Liver (tissue), 8 donors: ENCODE measurements at regions not wholly inside any gene's neighbourhood (a gene's known extent, or its start where the extent isn't known, plus 50 kb on each side); places are given as distances from the start of the nearest gene placed in this dataset.

ENCODE experiments used
- DNase-seq: peaks from one replicate; pipeline ENCODE4 v3.0.0-alpha.2; 2017; ENCODE audit warnings: low spot score
- H3K27ac ChIP-seq, 2 donors: one replicate each; pipeline ENCODE4 v1.7.0; 2013; ENCODE audit warnings: inconsistent platforms in 2 of 2, low read length in 2 of 2, control low read depth in 1 of 2, low read depth in 1 of 2, mild to moderate bottlenecking in 1 of 2
- H3K27me3 ChIP-seq, 4 donors: one replicate each; pipeline versions ENCODE4 v1.6.1 to v1.7.0; 2013; ENCODE audit warnings: low read length in 3 of 4, inconsistent platforms in 1 of 4, mild to moderate bottlenecking in 1 of 4, moderate library complexity in 1 of 4; ENCODE audit not compliant: control insufficient read depth in 4 of 4, insufficient read depth in 4 of 4
- H3K36me3 ChIP-seq, 4 donors: one replicate each; pipeline versions ENCODE4 v1.6.1 to v1.7.0; 2013; ENCODE audit warnings: low read length in 3 of 4, mild to moderate bottlenecking in 3 of 4, low read depth in 1 of 4, moderate library complexity in 1 of 4; ENCODE audit not compliant: control insufficient read depth in 4 of 4, insufficient read depth in 3 of 4
- H3K4me1 ChIP-seq, 4 donors: one replicate each; pipeline versions ENCODE4 v1.6.1 to v1.7.0; 2013; ENCODE audit warnings: low read length in 3 of 4, mild to moderate bottlenecking in 3 of 4, moderate library complexity in 1 of 4; ENCODE audit not compliant: control insufficient read depth in 4 of 4, insufficient read depth in 4 of 4
- H3K4me3 ChIP-seq, 3 donors: one replicate each; pipeline versions ENCODE4 v1.6.1 to v1.7.0; 2013; ENCODE audit warnings: low read length in 3 of 3, control low read depth in 1 of 3, low read depth in 1 of 3, mild to moderate bottlenecking in 1 of 3
- H3K9ac ChIP-seq, 2 donors: one replicate each; pipeline ENCODE4 v1.7.0; 2013; ENCODE audit warnings: low read length in 2 of 2, mild to moderate bottlenecking in 2 of 2, moderate library complexity in 2 of 2, control low read depth in 1 of 2, low read depth in 1 of 2
- H3K9me3 ChIP-seq, 4 donors: one replicate each; pipeline versions ENCODE4 v1.6.1 to v1.7.0; 2013; ENCODE audit warnings: low read length in 3 of 4; ENCODE audit not compliant: control insufficient read depth in 4 of 4
- ATF3 ChIP-seq: IDR thresholded peaks from 2 replicates; pipeline ENCODE4 v1.6.1; 2016; ENCODE audit warnings: antibody characterized with exemption
- CTCF ChIP-seq: fragments of 150-350 bp; IDR thresholded peaks from 2 replicates; pipeline ENCODE4 v1.5.1; 2017; ENCODE audit warnings: improper control_type of control experiment, low read depth, low read length; ENCODE audit not compliant: missing input control
- EGR1 ChIP-seq, 2 donors: IDR thresholded peaks; 2 replicates each; pipeline ENCODE4 v1.6.1; 2016 to 2018; ENCODE audit warnings: antibody characterized with exemption in 2 of 2, low read depth in 2 of 2
- FOXA1 ChIP-seq: IDR thresholded peaks from 2 replicates; pipeline ENCODE4 v1.6.1; 2016; ENCODE audit warnings: antibody characterized with exemption
- FOXA2 ChIP-seq: IDR thresholded peaks from 2 replicates; pipeline ENCODE4 v1.6.1; 2016; ENCODE audit warnings: antibody characterized with exemption
- GABPA ChIP-seq, 2 donors: IDR thresholded peaks in 1 of 2; conservative IDR thresholded peaks in 1 of 2; 2 replicates each; pipeline ENCODE4 v1.6.1; 2016; ENCODE audit warnings: antibody characterized with exemption in 2 of 2, mild to moderate bottlenecking in 1 of 2, moderate library complexity in 1 of 2
- HNF4A ChIP-seq, 2 donors: conservative IDR thresholded peaks; 2 replicates each; pipeline ENCODE4 v1.6.1; 2016; ENCODE audit warnings: antibody characterized with exemption in 2 of 2, mild to moderate bottlenecking in 2 of 2
- HNF4G ChIP-seq: IDR thresholded peaks from 2 replicates; pipeline ENCODE4 v1.6.1; 2016; ENCODE audit warnings: antibody characterized with exemption
- JUND ChIP-seq, 2 donors: IDR thresholded peaks; 2 replicates each; pipeline ENCODE4 v1.6.1; 2016; ENCODE audit warnings: antibody characterized with exemption in 2 of 2
- NR2F2 ChIP-seq: IDR thresholded peaks from 2 replicates; pipeline ENCODE4 v1.6.1; 2016; ENCODE audit warnings: antibody characterized with exemption
- RAD21 ChIP-seq, 2 donors: IDR thresholded peaks; 2 replicates each; pipeline ENCODE4 v1.6.1; 2016; ENCODE audit warnings: antibody characterized with exemption in 2 of 2, mild to moderate bottlenecking in 2 of 2
- REST ChIP-seq: IDR thresholded peaks from 2 replicates; pipeline ENCODE4 v1.6.1; 2016; ENCODE audit warnings: antibody characterized with exemption, mild to moderate bottlenecking
- RXRA ChIP-seq, 2 donors: IDR thresholded peaks; 2 replicates each; pipeline ENCODE4 v1.6.1; 2017 to 2018; ENCODE audit warnings: antibody characterized with exemption in 2 of 2, mild to moderate bottlenecking in 1 of 2
- SP1 ChIP-seq: IDR thresholded peaks from 2 replicates; pipeline ENCODE4 v1.6.1; 2018; ENCODE audit warnings: antibody characterized with exemption, mild to moderate bottlenecking
- TAF1 ChIP-seq: conservative IDR thresholded peaks from 2 replicates; pipeline ENCODE4 v1.6.1; 2016; ENCODE audit warnings: antibody characterized with exemption, mild to moderate bottlenecking
- YY1 ChIP-seq: IDR thresholded peaks from 2 replicates; pipeline ENCODE4 v1.6.1; 2016; ENCODE audit warnings: antibody characterized with exemption, mild to moderate bottlenecking
- WGBS: extraction: QIAGEN DNeasy Blood & Tissue Kit; methylation state at CpG from one replicate; pipeline ENCODE4 v1.1.7; 2013; 5-methylcytosine and 5-hydroxymethylcytosine counted together
- TF ChIP-seq, protein P1 (sequence below): IDR thresholded peaks from 2 replicates; pipeline ENCODE4 v1.6.1; 2016; ENCODE audit warnings: antibody characterized with exemption
- TF ChIP-seq, protein P2 (sequence below): IDR thresholded peaks from 2 replicates; pipeline ENCODE4 v1.6.1; 2016; ENCODE audit warnings: antibody characterized with exemption
- donor health status: healthy.
- donor health status: healthy.
- donor health status: healthy.
- donor health status: healthy.
- donor health status: healthy.

GRCh38 chr7:17069146-17069545 is 187.4 kb upstream of the AGR3 start:
- WGBS, result 79% methylated on average over 4 of the region's 4 CpGs
- no peaks in the 10 kb centered on the region for H3K27me3 ChIP-seq
- DNase-seq, result no peak
- no peaks in the 10 kb centered on the region for H3K36me3 ChIP-seq
- H3K9ac ChIP-seq, result no peak overlapping the region
- no peaks in the 10 kb centered on the region for H3K9me3 ChIP-seq
- TF ChIP-seq SP1, result no peak
- no peak for TF ChIP-seq FOXA1
- TF ChIP-seq CTCF, result no peak
- TF ChIP-seq RAD21 (IDR thresholded peaks at IDR 0.05), result no peak
- H3K4me3 ChIP-seq, result no peak overlapping the region
- no peaks in the 10 kb centered on the region for H3K4me1 ChIP-seq
- H3K27ac ChIP-seq, result no peak overlapping the region

DNA sequence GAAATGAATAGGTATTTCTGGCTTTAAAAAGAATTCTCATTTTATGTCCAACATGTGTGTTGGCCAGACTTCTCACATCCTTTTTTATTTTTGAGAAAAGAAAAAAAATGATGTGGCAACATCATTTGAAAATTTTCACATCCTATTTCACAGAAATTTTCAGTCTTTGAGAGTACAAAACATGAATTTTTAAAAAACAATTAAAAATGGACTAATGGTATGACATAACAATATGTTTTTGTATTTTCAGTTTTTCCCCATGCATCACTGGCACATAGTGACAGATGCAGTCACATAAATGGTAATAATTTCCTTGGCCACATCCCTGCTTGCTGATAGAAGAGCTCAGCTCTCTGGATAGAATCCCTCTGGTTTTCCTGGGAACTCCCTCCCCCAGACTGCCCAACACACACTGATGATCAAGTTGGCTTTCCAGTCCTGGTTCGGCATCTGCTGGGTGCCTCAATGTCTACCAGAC is 188.5 kb upstream of the AGR3 start:
- no peak overlapping the region for H3K27ac ChIP-seq
- DNase-seq, result no peak
- H3K36me3 ChIP-seq, result no peaks in the 10 kb centered on the region
- no peaks in the 10 kb centered on the region for H3K9me3 ChIP-seq
- H3K4me3 ChIP-seq, result no peak overlapping the region
- 82% methylated on average over 1 of the region's 1 CpG for WGBS
- no peaks in the 10 kb centered on the region for H3K27me3 ChIP-seq
- H3K9ac ChIP-seq, result no peak overlapping the region
- H3K4me1 ChIP-seq, result no peaks in the 10 kb centered on the region
- no peak for TF ChIP-seq HNF4A (conservative IDR thresholded peaks at IDR 0.05)
- no peak for TF ChIP-seq HNF4G
- TF ChIP-seq NR2F2, result no peak
- TF ChIP-seq GABPA (IDR thresholded peaks at IDR 0.05 in 1 of 2, conservative IDR thresholded peaks at IDR 0.05 in 1 of 2), result no peak
- no peak for TF ChIP-seq SP1
- no peak for TF ChIP-seq REST
- no peak for TF ChIP-seq ATF3
- TF ChIP-seq RAD21 (IDR thresholded peaks at IDR 0.05), result no peak
- no peak for TF ChIP-seq TAF1
- TF ChIP-seq, protein P1, sequence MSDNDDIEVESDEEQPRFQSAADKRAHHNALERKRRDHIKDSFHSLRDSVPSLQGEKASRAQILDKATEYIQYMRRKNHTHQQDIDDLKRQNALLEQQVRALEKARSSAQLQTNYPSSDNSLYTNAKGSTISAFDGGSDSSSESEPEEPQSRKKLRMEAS, result no peak
- TF ChIP-seq FOXA1, result no peak
- no peak for TF ChIP-seq EGR1 (IDR thresholded peaks at IDR 0.05; ENCODE audit: low read depth in 2 of 2)
- no peak for TF ChIP-seq RXRA (IDR thresholded peaks at IDR 0.05)
- no peak for TF ChIP-seq CTCF
- TF ChIP-seq, protein P2, sequence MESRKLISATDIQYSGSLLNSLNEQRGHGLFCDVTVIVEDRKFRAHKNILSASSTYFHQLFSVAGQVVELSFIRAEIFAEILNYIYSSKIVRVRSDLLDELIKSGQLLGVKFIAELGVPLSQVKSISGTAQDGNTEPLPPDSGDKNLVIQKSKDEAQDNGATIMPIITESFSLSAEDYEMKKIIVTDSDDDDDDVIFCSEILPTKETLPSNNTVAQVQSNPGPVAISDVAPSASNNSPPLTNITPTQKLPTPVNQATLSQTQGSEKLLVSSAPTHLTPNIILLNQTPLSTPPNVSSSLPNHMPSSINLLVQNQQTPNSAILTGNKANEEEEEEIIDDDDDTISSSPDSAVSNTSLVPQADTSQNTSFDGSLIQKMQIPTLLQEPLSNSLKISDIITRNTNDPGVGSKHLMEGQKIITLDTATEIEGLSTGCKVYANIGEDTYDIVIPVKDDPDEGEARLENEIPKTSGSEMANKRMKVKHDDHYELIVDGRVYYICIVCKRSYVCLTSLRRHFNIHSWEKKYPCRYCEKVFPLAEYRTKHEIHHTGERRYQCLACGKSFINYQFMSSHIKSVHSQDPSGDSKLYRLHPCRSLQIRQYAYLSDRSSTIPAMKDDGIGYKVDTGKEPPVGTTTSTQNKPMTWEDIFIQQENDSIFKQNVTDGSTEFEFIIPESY, result no peak
- TF ChIP-seq FOXA2, result no peak
- no peak for TF ChIP-seq JUND (IDR thresholded peaks at IDR 0.05)
- TF ChIP-seq YY1, result no peak
